Panc1 (cell line): ENCODE measurements at regions not wholly inside any gene's neighbourhood (a gene's known extent, or its start where the extent isn't known, plus 50 kb on each side); places are given as distances from the start of the nearest gene placed in this dataset.

Experiments
- ATAC-seq: fragments of 200-7000 bp; cut with Tn5 transposase; 2 replicates; pipeline ENCODE4 v1.9.1; 2020; ENCODE audit warnings: mild to moderate bottlenecking, moderate library complexity
- BruUV-seq: library from RNA; stranded (reverse); fragments of 400-500 nt; replicated peaks from 2 replicates; lab custom pipeline; 2021; lab: Mats Ljungman, UMichigan
- CTCF ChIA-PET: fragments of 300-600 bp; sonication (Branson Sonifier 250); formaldehyde crosslinking; loops from one replicate; lab custom pipeline; 2022; ENCODE audit warnings: antibody characterized with exemption; lab: Charles Lee
- POLR2A ChIA-PET: fragments of 300-600 bp; sonication (Branson Sonifier 250); formaldehyde crosslinking; loops from one replicate; lab custom pipeline; 2022; ENCODE audit warnings: antibody characterized with exemption; lab: Charles Lee
- DNase-seq: peaks from one replicate; pipeline ENCODE4 v3.0.0-alpha.2; 2010; ENCODE audit warnings: low read depth, low spot score
- H3K27ac ChIP-seq: 2 replicates; pipeline ENCODE4 v1.5.1; 2011; ENCODE audit warnings: mild to moderate bottlenecking, low read length, inconsistent platforms
- H3K27me3 ChIP-seq: fragments of 200-500 bp; sonication (Bioruptor generic); 2 replicates; pipeline ENCODE4 v1.6.0; 2014; ENCODE audit warnings: low read length, inconsistent platforms; ENCODE audit not compliant: control insufficient read depth, insufficient read depth
- H3K36me3 ChIP-seq: fragments of 200-500 bp; sonication (Bioruptor generic); 2 replicates; pipeline ENCODE4 v1.5.1; 2014; ENCODE audit warnings: inconsistent platforms, mild to moderate bottlenecking, low read length, moderate library complexity; ENCODE audit not compliant: control insufficient read depth, insufficient read depth
- H3K4me1 ChIP-seq: 2 replicates; pipeline ENCODE4 v1.5.1; 2011; ENCODE audit warnings: inconsistent platforms, mild to moderate bottlenecking, low read length, moderate library complexity; ENCODE audit not compliant: control insufficient read depth, insufficient read depth
- H3K4me3 ChIP-seq, 2 experiments: 2 replicates each; pipeline ENCODE4 v1.5.1; 2011 to 2012; ENCODE audit warnings: low read depth in 2 of 2, low read length in 2 of 2, mild to moderate bottlenecking in 2 of 2, inconsistent platforms in 1 of 2, moderate library complexity in 1 of 2
- H3K9me3 ChIP-seq: fragments of 200-500 bp; sonication (Bioruptor generic); 2 replicates; pipeline ENCODE4 v1.5.1; 2014; ENCODE audit warnings: low read depth, mild to moderate bottlenecking, inconsistent platforms, low read length, moderate library complexity; ENCODE audit not compliant: control insufficient read depth, insufficient read depth
- POLR2AphosphoS5 ChIP-seq: IDR thresholded peaks from 2 replicates; pipeline ENCODE4 v1.6.1; 2012; ENCODE audit warnings: mild to moderate bottlenecking, low read depth, low read length, moderate library complexity
- SIN3A ChIP-seq: IDR thresholded peaks from 2 replicates; pipeline ENCODE4 v1.6.1; 2012; ENCODE audit warnings: low read depth, mild to moderate bottlenecking, low read length, moderate library complexity, borderline replicate concordance; ENCODE audit not compliant: insufficient read depth
- TCF7L2 ChIP-seq: IDR thresholded peaks from 2 replicates; pipeline ENCODE4 v1.6.1; 2011; ENCODE audit warnings: mild to moderate bottlenecking, low read depth, low read length, inconsistent platforms
- in situ Hi-C: cut with HindIII; loops from 2 replicates; pipeline ENCODE4 v1.10.0; 2016; ENCODE audit warnings: low sequenced_read_pairs, low pct_unique_long_range_greater_than_20kb
- intact Hi-C: fragments of 100-400 bp; cut with micrococcal nuclease; formaldehyde crosslinking; loops from one replicate; pipeline ENCODE4 v1.10.0; 2022; ENCODE audit not compliant: unreplicated experiment
- TF ChIP-seq, protein P1 (sequence below): fragments of 450-650 bp; IDR thresholded peaks from 2 replicates; pipeline ENCODE4 v1.5.1; 2017; ENCODE audit warnings: mild to moderate bottlenecking
- TF ChIP-seq, protein P2 (sequence below), 2 experiments: IDR thresholded peaks; 2 replicates each; pipeline ENCODE4 v1.6.1; 2011 to 2012; ENCODE audit warnings: low read depth in 2 of 2, control low read depth in 1 of 2, low read length in 1 of 2, mild to moderate bottlenecking in 1 of 2, moderate library complexity in 1 of 2; ENCODE audit not compliant: insufficient read depth in 1 of 2

DNA sequence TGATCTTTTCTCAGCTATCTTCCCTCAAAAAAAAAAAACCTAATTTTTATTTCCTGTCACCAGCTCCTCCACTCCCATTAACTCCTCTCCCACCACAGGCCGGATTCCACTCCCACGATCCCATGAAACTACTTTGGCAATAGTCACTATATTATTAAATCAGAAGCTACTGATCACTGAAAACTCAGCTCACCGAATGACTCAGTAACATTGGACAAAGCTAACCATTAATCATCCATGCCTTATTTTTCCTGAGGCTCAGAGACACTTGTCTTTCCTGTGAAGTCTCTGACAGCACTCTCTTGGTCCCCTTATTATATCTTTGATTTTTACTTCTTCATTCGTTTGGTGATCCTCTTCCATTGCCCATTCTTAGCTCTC, 260.2 kb downstream of the CGGBP1 start:
- no peak overlapping the region for H3K4me3 ChIP-seq
- H3K36me3 ChIP-seq, result no peaks in the 10 kb centered on the region
- H3K4me1 ChIP-seq, result no peaks in the 10 kb centered on the region
- ATAC-seq (no peak), DNase-seq (no peak)
- intact Hi-C loops (no loop called here), in situ Hi-C loops (no loop called here)
- no TSS peak for BruUV-seq
- no peak overlapping the region for H3K27ac ChIP-seq
- H3K27me3 ChIP-seq, result no peaks in the 10 kb centered on the region; the same call in 1 of the 2 replicates
- no peaks in the 10 kb centered on the region for H3K9me3 ChIP-seq
- TF ChIP-seq, protein P1, sequence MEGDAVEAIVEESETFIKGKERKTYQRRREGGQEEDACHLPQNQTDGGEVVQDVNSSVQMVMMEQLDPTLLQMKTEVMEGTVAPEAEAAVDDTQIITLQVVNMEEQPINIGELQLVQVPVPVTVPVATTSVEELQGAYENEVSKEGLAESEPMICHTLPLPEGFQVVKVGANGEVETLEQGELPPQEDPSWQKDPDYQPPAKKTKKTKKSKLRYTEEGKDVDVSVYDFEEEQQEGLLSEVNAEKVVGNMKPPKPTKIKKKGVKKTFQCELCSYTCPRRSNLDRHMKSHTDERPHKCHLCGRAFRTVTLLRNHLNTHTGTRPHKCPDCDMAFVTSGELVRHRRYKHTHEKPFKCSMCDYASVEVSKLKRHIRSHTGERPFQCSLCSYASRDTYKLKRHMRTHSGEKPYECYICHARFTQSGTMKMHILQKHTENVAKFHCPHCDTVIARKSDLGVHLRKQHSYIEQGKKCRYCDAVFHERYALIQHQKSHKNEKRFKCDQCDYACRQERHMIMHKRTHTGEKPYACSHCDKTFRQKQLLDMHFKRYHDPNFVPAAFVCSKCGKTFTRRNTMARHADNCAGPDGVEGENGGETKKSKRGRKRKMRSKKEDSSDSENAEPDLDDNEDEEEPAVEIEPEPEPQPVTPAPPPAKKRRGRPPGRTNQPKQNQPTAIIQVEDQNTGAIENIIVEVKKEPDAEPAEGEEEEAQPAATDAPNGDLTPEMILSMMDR, result no peak
- TF ChIP-seq SIN3A, result no peak
- TF ChIP-seq, protein P2, sequence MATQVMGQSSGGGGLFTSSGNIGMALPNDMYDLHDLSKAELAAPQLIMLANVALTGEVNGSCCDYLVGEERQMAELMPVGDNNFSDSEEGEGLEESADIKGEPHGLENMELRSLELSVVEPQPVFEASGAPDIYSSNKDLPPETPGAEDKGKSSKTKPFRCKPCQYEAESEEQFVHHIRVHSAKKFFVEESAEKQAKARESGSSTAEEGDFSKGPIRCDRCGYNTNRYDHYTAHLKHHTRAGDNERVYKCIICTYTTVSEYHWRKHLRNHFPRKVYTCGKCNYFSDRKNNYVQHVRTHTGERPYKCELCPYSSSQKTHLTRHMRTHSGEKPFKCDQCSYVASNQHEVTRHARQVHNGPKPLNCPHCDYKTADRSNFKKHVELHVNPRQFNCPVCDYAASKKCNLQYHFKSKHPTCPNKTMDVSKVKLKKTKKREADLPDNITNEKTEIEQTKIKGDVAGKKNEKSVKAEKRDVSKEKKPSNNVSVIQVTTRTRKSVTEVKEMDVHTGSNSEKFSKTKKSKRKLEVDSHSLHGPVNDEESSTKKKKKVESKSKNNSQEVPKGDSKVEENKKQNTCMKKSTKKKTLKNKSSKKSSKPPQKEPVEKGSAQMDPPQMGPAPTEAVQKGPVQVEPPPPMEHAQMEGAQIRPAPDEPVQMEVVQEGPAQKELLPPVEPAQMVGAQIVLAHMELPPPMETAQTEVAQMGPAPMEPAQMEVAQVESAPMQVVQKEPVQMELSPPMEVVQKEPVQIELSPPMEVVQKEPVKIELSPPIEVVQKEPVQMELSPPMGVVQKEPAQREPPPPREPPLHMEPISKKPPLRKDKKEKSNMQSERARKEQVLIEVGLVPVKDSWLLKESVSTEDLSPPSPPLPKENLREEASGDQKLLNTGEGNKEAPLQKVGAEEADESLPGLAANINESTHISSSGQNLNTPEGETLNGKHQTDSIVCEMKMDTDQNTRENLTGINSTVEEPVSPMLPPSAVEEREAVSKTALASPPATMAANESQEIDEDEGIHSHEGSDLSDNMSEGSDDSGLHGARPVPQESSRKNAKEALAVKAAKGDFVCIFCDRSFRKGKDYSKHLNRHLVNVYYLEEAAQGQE (IDR thresholded peaks at IDR 0.05; ENCODE audit: insufficient read depth in 1 of 2, low read depth in 2 of 2, low read length in 1 of 2), result no peak
- no peak for TF ChIP-seq POLR2AphosphoS5
- TF ChIP-seq TCF7L2, result no peak
- CTCF ChIA-PET, result no interaction called here
- POLR2A ChIA-PET, result no interaction called here

DNA sequence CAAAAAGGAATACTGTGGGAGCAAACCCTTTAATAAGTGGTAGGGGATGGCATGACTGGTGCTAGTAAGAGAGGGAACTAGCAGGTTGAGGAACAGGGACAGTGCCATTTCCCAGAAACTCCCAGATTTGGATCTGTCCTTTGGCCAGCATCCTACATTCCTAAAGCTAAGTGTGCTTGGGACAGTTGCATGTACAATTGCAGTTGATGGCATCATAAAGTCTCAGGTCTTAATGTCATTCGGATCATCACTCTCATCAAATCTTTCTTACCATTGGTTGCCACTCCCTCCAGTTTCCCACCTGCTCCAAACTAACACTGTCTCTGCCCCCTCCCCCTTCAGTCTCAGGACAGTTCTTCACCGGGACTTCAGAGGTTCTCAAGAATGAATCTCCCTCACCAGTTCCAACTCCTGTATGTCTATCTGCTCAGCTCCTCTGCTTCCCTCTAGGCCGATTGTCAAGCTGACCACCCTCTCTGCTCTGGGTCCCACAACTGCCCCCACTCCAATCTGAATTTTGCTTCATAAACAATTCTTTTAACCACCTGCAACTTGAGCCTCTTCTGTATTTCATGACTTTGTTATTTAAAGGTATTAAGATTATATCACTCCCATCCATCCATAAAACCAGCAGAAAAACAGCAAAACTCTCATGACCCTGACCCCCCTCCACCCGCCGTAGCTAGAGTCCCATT, 260.8 kb downstream of the CGGBP1 start:
- BruUV-seq, result no TSS peak

More for the DNA sequence above, 260.8 kb downstream of the CGGBP1 start:
- no peak for DNase-seq
- Histone ChIP-seq H3K4me3 (no peak overlapping the region), H3K27ac (no peak overlapping the region), H3K27me3 (no peaks in the 10 kb centered on the region; the same call in 1 of the 2 replicates), H3K36me3 (no peaks in the 10 kb centered on the region), H3K4me1 (no peaks in the 10 kb centered on the region), H3K9me3 (no peaks in the 10 kb centered on the region)
- no peak for ATAC-seq
- in situ Hi-C loops, result no loop called here
- POLR2A ChIA-PET, result no interaction called here
- intact Hi-C loops, result no loop called here
- TF ChIP-seq SIN3A (no peak), POLR2AphosphoS5 (no peak), TCF7L2 (no peak)
- TF ChIP-seq, protein P1, result no peak
- TF ChIP-seq, protein P2 (IDR thresholded peaks at IDR 0.05; ENCODE audit: insufficient read depth in 1 of 2, low read depth in 2 of 2, low read length in 1 of 2), result no peak
- CTCF ChIA-PET, result no interaction called here
